Vagina (tissue), 2 donors: ENCODE measurements at regions not wholly inside any gene's neighbourhood (a gene's known extent, or its start where the extent isn't known, plus 50 kb on each side); places are given as distances from the start of the nearest gene placed in this dataset.

Experiments
- DNase-seq, 2 donors: peaks; one replicate each; pipeline ENCODE4 v3.0.0-alpha.2; 2017; ENCODE audit errors: extremely low spot score in 2 of 2
- H3K27ac ChIP-seq: fragments of 200-600 bp; sonication (generic); one replicate; pipeline ENCODE4 v1.5.1; 2019
- H3K27me3 ChIP-seq: fragments of 200-600 bp; sonication (generic); one replicate; pipeline ENCODE4 v1.5.1; 2019
- H3K36me3 ChIP-seq, 2 donors: fragments of 200-600 bp; sonication (generic); one replicate each; pipeline ENCODE4 v1.5.1; 2017 to 2019
- H3K4me1 ChIP-seq: fragments of 200-600 bp; sonication (generic); one replicate; pipeline ENCODE4 v1.5.1; 2019
- H3K4me3 ChIP-seq, 2 donors: fragments of 200-600 bp; sonication (generic); 1 replicate in 1 of 2; 2 replicates in 1 of 2; pipeline ENCODE4 v1.5.1; 2016 to 2019
- H3K9me3 ChIP-seq: fragments of 200-600 bp; sonication (generic); one replicate; pipeline ENCODE4 v1.5.1; 2019
- CTCF ChIP-seq, 3 experiments: fragments of 450-650 bp in 2 of 3; fragments of 200-600 bp in 1 of 3; sonication (generic) in 1 of 3; IDR thresholded peaks; one replicate each; pipeline ENCODE4 v1.5.1; 2017 to 2019; ENCODE audit warnings: antibody characterized with exemption in 3 of 3, mild to moderate bottlenecking in 2 of 3, moderate library complexity in 2 of 3
- POLR2A ChIP-seq, 2 donors: fragments of 450-650 bp; IDR thresholded peaks; one replicate each; pipeline ENCODE4 v1.6.1; 2017; ENCODE audit warnings: antibody characterized with exemption in 2 of 2, mild to moderate bottlenecking in 2 of 2, moderate library complexity in 2 of 2
- POLR2AphosphoS5 ChIP-seq, 2 donors: sonication (generic); formaldehyde crosslinking; IDR thresholded peaks; one replicate each; pipeline ENCODE4 v1.9.0; 2017; ENCODE audit warnings: antibody characterized with exemption in 2 of 2, mild to moderate bottlenecking in 2 of 2, low read depth in 1 of 2; ENCODE audit not compliant: insufficient read depth in 1 of 2
- intact Hi-C: fragments of 100-400 bp; cut with DNase I; formaldehyde crosslinking; loops from one replicate; pipeline ENCODE4 v1.15.1; 2023

- Histone ChIP-seq H3K27ac (no peak overlapping the region), H3K9me3 (peaks cover 7% of the 10 kb centered on the region), H3K27me3 (no peaks in the 10 kb centered on the region), H3K4me3 (no peak overlapping the region), H3K4me1 (no peaks in the 10 kb centered on the region), H3K36me3 (no peaks in the 10 kb centered on the region)
- TF ChIP-seq POLR2A (IDR thresholded peaks at IDR 0.05) (no peak), POLR2AphosphoS5 (IDR thresholded peaks at IDR 0.05; ENCODE audit: insufficient read depth in 1 of 2, low read depth in 1 of 2) (no peak), CTCF (IDR thresholded peaks at IDR 0.05) (no peak)
- no peak for DNase-seq
- intact Hi-C loops, result no loop called here
These were observed 153.1 kb downstream of the GPAM start for GRCh38 chr10:112030431-112030830.

GRCh38 chr10:112039823-112040222 is 143.7 kb downstream of the GPAM start:
- Histone ChIP-seq H3K9me3 (no peaks in the 10 kb centered on the region), H3K4me3 (no peak overlapping the region), H3K27me3 (no peaks in the 10 kb centered on the region), H3K27ac (no peak overlapping the region), H3K36me3 (no peaks in the 10 kb centered on the region), H3K4me1 (no peaks in the 10 kb centered on the region)
- no peak for DNase-seq
- TF ChIP-seq CTCF (IDR thresholded peaks at IDR 0.05) (no peak), POLR2A (IDR thresholded peaks at IDR 0.05) (no peak)
- intact Hi-C loops, result no loop called here

GRCh38 chr10:112040696-112041095 is 142.9 kb downstream of the GPAM start:
- no peaks in the 10 kb centered on the region for H3K9me3 ChIP-seq
- TF ChIP-seq POLR2A (IDR thresholded peaks at IDR 0.05) (no peak), CTCF (IDR thresholded peaks at IDR 0.05) (no peak), POLR2AphosphoS5 (IDR thresholded peaks at IDR 0.05; ENCODE audit: insufficient read depth in 1 of 2, low read depth in 1 of 2) (no peak)
- no peak for DNase-seq
- no peaks in the 10 kb centered on the region for H3K4me1 ChIP-seq
- H3K4me3 ChIP-seq, result no peak overlapping the region
- H3K36me3 ChIP-seq, result no peaks in the 10 kb centered on the region
- H3K27me3 ChIP-seq, result no peaks in the 10 kb centered on the region
- H3K27ac ChIP-seq, result no peak overlapping the region
- intact Hi-C loops, result no loop called here

- Histone ChIP-seq H3K9me3 (no peaks in the 10 kb centered on the region), H3K27ac (no peak overlapping the region), H3K36me3 (no peaks in the 10 kb centered on the region), H3K4me3 (no peak overlapping the region), H3K27me3 (no peaks in the 10 kb centered on the region), H3K4me1 (no peaks in the 10 kb centered on the region)
- intact Hi-C loops, result no loop called here
- TF ChIP-seq POLR2A (IDR thresholded peaks at IDR 0.05) (no peak), POLR2AphosphoS5 (IDR thresholded peaks at IDR 0.05; ENCODE audit: insufficient read depth in 1 of 2, low read depth in 1 of 2) (no peak), CTCF (IDR thresholded peaks at IDR 0.05) (no peak)
- no peak for DNase-seq
These were observed 137.6 kb downstream of the GPAM start for GRCh38 chr10:112045938-112046337.

GRCh38 chr10:112047674-112048073 is 135.9 kb downstream of the GPAM start:
- no peak for TF ChIP-seq POLR2AphosphoS5 (IDR thresholded peaks at IDR 0.05; ENCODE audit: insufficient read depth in 1 of 2, low read depth in 1 of 2)
- TF ChIP-seq POLR2A (IDR thresholded peaks at IDR 0.05), result no peak
- no peak for TF ChIP-seq CTCF (IDR thresholded peaks at IDR 0.05)
- Histone ChIP-seq H3K4me1 (no peaks in the 10 kb centered on the region), H3K27me3 (no peaks in the 10 kb centered on the region), H3K4me3 (no peak overlapping the region), H3K27ac (no peak overlapping the region), H3K9me3 (no peaks in the 10 kb centered on the region), H3K36me3 (no peaks in the 10 kb centered on the region)
- intact Hi-C loops, result no loop called here
- DNase-seq, result no peak
